ENCODE measurements at regions not wholly inside any gene's neighbourhood (a gene's known extent, or its start where the extent isn't known, plus 50 kb on each side); places are given as distances from the start of the nearest gene placed in this dataset.

- H3K9me3 Mint-ChIP-seq (ENCODE audit: low read depth), result peaks cover 7% of the 10 kb centered on the region
- no peaks in the 10 kb centered on the region for H3K36me3 Mint-ChIP-seq (ENCODE audit: low read depth)
- H3K27ac Mint-ChIP-seq (ENCODE audit: unreplicated experiment), result no peak overlapping the region
- no peaks in the 10 kb centered on the region for H3K27me3 Mint-ChIP-seq (ENCODE audit: low read depth)
- no peak overlapping the region for H3K4me3 Mint-ChIP-seq (ENCODE audit: unreplicated experiment)
- TF ChIP-seq CTCF (IDR thresholded peaks at IDR 0.05), result no peak
- DNase-seq (ENCODE audit: low spot score), result no peak
- no peaks in the 10 kb centered on the region for H3K4me1 Mint-ChIP-seq (ENCODE audit: low read depth)
Measured at GRCh38 chr6:117034971-117035370, 157.9 kb downstream of the RFX6 start.

DNA sequence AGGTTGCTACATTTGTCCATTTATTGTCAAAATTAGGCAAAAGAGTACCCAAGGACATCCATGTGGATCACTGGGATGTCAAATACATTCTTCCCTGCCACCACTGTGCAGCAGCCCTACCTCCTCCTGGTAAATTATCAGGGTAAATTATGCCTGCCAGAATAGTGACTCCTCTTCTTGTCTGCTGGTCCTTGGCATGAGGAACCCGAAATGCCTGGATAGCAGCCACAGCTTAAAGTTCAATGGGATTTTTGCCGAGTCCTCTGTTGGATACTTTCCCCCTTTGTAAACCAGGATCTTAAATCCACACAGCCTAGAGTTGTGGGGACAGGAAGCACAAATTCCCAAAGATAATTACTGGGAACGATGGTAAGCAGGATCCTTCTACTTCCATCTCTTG, 173.3 kb downstream of the RFX6 start:
- H3K9me3 Mint-ChIP-seq (ENCODE audit: low read depth), result peaks cover 15% of the 10 kb centered on the region
- no peaks in the 10 kb centered on the region for H3K27me3 Mint-ChIP-seq (ENCODE audit: low read depth)
- no peak overlapping the region for H3K27ac Mint-ChIP-seq (ENCODE audit: unreplicated experiment)
- DNase-seq (ENCODE audit: low spot score), result no peak
- H3K36me3 Mint-ChIP-seq (ENCODE audit: low read depth), result no peaks in the 10 kb centered on the region
- H3K4me3 Mint-ChIP-seq (ENCODE audit: unreplicated experiment), result no peak overlapping the region
- no peak for TF ChIP-seq CTCF (IDR thresholded peaks at IDR 0.05)
- no peaks in the 10 kb centered on the region for H3K4me1 Mint-ChIP-seq (ENCODE audit: low read depth)

GRCh38 chr6:117072134-117072533, 193.2 kb upstream of the VGLL2 start:
- Mint-ChIP-seq H3K27me3 (ENCODE audit: low read depth) (no peaks in the 10 kb centered on the region), H3K4me3 (ENCODE audit: unreplicated experiment) (no peak overlapping the region), H3K9me3 (ENCODE audit: low read depth) (peaks cover 7% of the 10 kb centered on the region), H3K36me3 (ENCODE audit: low read depth) (no peaks in the 10 kb centered on the region), H3K4me1 (ENCODE audit: low read depth) (no peaks in the 10 kb centered on the region), H3K27ac (ENCODE audit: unreplicated experiment) (no peak overlapping the region)
- no peak for DNase-seq (ENCODE audit: low spot score)
- TF ChIP-seq CTCF (IDR thresholded peaks at IDR 0.05), result no peak

- DNase-seq (ENCODE audit: low spot score), result no peak
- Mint-ChIP-seq H3K9me3 (ENCODE audit: low read depth) (peaks cover 7% of the 10 kb centered on the region), H3K4me1 (ENCODE audit: low read depth) (no peaks in the 10 kb centered on the region), H3K27ac (ENCODE audit: unreplicated experiment) (no peak overlapping the region), H3K36me3 (ENCODE audit: low read depth) (no peaks in the 10 kb centered on the region), H3K4me3 (ENCODE audit: unreplicated experiment) (no peak overlapping the region), H3K27me3 (ENCODE audit: low read depth) (no peaks in the 10 kb centered on the region)
- TF ChIP-seq CTCF (IDR thresholded peaks at IDR 0.05), result no peak
Measured at GRCh38 chr6:117072781-117073180, 192.6 kb upstream of the VGLL2 start.

- no peak for TF ChIP-seq CTCF (IDR thresholded peaks at IDR 0.05)
- Mint-ChIP-seq H3K9me3 (ENCODE audit: low read depth) (peaks cover 7% of the 10 kb centered on the region), H3K27me3 (ENCODE audit: low read depth) (no peaks in the 10 kb centered on the region), H3K36me3 (ENCODE audit: low read depth) (no peaks in the 10 kb centered on the region), H3K27ac (ENCODE audit: unreplicated experiment) (no peak overlapping the region), H3K4me1 (ENCODE audit: low read depth) (no peaks in the 10 kb centered on the region), H3K4me3 (ENCODE audit: unreplicated experiment) (no peak overlapping the region)
- DNase-seq (ENCODE audit: low spot score), result no peak
Measured at GRCh38 chr6:117074672-117075071, 190.7 kb upstream of the VGLL2 start.

Measured in chondrocyte (in vitro differentiated cells).